ENCODE measurements at regions not wholly inside any gene's neighbourhood (a gene's known extent, or its start where the extent isn't known, plus 50 kb on each side); places are given as distances from the start of the nearest gene placed in this dataset.

GRCh38 chr17:83029571-83029970, 49.8 kb upstream of the METRNL start:
- no peak for TF ChIP-seq POLR2A (IDR thresholded peaks at IDR 0.05)
- TF ChIP-seq, protein P1, sequence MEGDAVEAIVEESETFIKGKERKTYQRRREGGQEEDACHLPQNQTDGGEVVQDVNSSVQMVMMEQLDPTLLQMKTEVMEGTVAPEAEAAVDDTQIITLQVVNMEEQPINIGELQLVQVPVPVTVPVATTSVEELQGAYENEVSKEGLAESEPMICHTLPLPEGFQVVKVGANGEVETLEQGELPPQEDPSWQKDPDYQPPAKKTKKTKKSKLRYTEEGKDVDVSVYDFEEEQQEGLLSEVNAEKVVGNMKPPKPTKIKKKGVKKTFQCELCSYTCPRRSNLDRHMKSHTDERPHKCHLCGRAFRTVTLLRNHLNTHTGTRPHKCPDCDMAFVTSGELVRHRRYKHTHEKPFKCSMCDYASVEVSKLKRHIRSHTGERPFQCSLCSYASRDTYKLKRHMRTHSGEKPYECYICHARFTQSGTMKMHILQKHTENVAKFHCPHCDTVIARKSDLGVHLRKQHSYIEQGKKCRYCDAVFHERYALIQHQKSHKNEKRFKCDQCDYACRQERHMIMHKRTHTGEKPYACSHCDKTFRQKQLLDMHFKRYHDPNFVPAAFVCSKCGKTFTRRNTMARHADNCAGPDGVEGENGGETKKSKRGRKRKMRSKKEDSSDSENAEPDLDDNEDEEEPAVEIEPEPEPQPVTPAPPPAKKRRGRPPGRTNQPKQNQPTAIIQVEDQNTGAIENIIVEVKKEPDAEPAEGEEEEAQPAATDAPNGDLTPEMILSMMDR (IDR thresholded peaks at IDR 0.05), result no peak

All from adrenal gland (tissue), 5 donors.